Epithelial cell of esophagus (primary cell): ENCODE measurements at regions not wholly inside any gene's neighbourhood (a gene's known extent, or its start where the extent isn't known, plus 50 kb on each side); places are given as distances from the start of the nearest gene placed in this dataset.

Source experiments
- DNase-seq: peaks from one replicate; pipeline ENCODE4 v3.0.0; 2010; ENCODE audit warnings: low read depth
- H3K4me3 ChIP-seq: 2 replicates; pipeline ENCODE4 v1.5.1; 2011; ENCODE audit warnings: mild to moderate bottlenecking, low read length, control low read depth
- TF ChIP-seq, protein P1 (sequence below): IDR thresholded peaks from 2 replicates; pipeline ENCODE4 v1.5.1; 2011; ENCODE audit warnings: low read depth, mild to moderate bottlenecking, low read length, control low read depth, inconsistent platforms; ENCODE audit not compliant: insufficient read depth; ENCODE audit errors: missing control alignments

DNA sequence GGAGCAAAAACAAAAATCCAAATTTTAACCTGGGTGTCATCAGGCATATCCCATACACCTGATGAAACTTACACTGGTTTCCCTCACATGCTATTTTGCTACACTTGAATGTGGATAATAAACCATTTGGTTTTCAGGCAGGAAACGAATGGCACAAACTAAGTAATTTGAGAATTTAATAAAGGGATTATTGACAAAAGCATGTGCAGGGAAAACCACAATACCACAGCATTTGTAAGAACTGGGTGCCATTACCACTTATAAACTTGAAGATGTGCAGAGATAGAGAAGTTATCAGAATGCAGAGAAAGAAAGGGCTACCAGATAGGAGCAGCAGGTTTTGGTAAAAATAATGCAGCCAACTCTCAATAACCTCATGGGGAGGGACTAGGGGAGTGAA, 151.2 kb downstream of the RFX6 start:
- no peak overlapping the region for H3K4me3 ChIP-seq
- TF ChIP-seq, protein P1, sequence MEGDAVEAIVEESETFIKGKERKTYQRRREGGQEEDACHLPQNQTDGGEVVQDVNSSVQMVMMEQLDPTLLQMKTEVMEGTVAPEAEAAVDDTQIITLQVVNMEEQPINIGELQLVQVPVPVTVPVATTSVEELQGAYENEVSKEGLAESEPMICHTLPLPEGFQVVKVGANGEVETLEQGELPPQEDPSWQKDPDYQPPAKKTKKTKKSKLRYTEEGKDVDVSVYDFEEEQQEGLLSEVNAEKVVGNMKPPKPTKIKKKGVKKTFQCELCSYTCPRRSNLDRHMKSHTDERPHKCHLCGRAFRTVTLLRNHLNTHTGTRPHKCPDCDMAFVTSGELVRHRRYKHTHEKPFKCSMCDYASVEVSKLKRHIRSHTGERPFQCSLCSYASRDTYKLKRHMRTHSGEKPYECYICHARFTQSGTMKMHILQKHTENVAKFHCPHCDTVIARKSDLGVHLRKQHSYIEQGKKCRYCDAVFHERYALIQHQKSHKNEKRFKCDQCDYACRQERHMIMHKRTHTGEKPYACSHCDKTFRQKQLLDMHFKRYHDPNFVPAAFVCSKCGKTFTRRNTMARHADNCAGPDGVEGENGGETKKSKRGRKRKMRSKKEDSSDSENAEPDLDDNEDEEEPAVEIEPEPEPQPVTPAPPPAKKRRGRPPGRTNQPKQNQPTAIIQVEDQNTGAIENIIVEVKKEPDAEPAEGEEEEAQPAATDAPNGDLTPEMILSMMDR, result no peak
- no peak for DNase-seq

DNA sequence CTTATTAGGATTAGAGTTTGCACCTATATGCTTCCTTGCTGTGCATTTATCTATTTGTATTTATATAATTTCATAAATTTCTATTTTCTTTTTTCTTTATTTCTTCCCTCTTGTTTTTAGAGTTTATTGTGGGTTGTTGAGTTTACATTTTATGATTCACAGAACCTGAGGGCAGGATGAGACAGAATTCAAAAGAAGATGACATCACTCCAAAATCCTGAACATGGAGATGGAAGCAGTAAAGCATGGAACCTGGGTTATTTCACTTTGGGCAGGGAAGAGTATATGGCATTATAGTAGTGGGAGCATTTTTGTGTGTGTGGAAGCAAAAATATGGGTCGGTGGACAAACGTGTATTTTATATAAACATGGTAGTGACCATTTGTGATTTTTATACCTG, 157.5 kb downstream of the RFX6 start:
- DNase-seq, result peak; percentile 44
- H3K4me3 ChIP-seq, result no peak overlapping the region
- TF ChIP-seq, protein P1, result no peak

DNA sequence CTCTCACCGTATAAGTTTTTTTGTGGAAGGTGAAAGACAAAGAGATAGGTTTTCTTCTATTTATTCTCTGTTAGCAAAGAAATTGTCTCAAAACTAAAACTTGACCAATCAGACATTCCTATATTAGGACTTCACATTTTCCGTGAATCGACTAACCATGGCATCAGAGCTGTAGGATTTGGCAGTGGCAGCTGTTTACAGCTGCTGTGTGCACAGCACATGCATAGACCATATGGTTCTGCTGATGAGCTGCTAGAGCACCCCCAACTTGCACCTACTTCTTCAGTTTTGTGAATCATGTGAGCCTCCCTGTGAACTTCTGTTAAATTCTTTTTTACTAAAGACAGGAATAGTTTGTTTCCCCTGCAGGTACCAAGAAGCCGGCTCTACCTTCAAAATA, 157.9 kb downstream of the RFX6 start:
- DNase-seq, result no peak
- TF ChIP-seq, protein P1, result no peak
- H3K4me3 ChIP-seq, result no peak overlapping the region

DNA sequence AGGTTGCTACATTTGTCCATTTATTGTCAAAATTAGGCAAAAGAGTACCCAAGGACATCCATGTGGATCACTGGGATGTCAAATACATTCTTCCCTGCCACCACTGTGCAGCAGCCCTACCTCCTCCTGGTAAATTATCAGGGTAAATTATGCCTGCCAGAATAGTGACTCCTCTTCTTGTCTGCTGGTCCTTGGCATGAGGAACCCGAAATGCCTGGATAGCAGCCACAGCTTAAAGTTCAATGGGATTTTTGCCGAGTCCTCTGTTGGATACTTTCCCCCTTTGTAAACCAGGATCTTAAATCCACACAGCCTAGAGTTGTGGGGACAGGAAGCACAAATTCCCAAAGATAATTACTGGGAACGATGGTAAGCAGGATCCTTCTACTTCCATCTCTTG, 173.3 kb downstream of the RFX6 start:
- DNase-seq, result no peak
- TF ChIP-seq, protein P1, result no peak
- no peak overlapping the region for H3K4me3 ChIP-seq

DNA sequence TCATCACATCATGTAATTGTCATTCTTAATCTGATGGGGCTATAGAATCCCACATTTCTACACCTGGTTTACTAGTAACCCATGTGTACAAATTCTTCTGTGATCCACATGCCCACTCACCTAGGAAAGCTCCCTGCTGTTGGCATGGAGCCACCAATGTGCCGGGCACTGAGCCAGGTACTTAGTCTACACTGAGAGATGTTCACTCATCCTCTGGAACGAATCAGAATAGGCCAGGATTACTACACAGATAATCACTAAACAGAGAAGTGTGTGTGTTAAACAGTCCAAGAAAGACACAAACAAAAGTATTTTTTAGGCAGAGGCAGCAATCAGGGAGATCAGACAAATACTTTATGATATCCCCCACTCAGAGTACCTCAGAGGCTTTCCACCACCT, 193.2 kb upstream of the VGLL2 start:
- H3K4me3 ChIP-seq, result no peak overlapping the region
- TF ChIP-seq, protein P1, result no peak
- peak; percentile 57 for DNase-seq

DNA sequence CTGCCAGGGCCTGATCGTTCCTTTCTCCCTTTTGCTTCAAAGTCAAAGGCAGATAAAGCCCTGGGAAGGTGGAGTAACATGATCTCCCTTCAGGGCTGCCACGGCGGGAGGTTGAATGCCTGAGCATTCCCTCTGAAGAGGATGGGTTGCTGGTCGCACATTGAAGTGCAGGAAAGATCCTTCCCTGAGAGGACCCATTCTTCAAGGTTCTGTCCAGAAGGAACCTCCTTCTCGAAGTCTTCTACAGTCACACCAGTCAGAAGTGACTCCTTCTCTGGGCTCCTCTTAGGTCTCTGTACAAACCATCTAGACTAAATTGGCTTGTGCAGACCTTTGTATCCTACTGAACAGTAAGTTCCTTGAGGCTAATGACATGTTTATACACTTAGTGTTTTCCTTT, 192.6 kb upstream of the VGLL2 start:
- no peak overlapping the region for H3K4me3 ChIP-seq
- no peak for DNase-seq
- TF ChIP-seq, protein P1, result no peak

DNA sequence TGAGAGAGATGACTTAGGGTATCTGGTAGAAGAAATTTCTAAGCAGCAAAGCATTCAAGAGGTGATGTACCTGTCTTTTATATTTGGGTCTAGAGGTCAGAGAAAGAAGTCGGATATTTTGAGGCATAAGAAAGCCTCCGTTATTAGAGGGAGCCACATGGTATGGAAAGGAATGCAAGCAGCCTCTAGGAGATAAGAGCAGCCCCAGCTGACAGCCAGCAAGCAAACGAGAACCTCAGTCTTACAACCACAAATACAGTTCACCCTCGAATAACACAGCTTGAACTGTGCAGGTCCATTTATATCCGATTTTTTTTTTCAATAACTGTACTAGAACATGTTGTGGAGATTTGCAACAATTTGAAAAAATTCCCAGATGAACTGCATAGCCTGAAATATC, 190.7 kb upstream of the VGLL2 start:
- H3K4me3 ChIP-seq, result no peak overlapping the region
- TF ChIP-seq, protein P1, result no peak
- DNase-seq, result no peak
